GM06990 (cell line): ENCODE measurements at regions not wholly inside any gene's neighbourhood (a gene's known extent, or its start where the extent isn't known, plus 50 kb on each side); places are given as distances from the start of the nearest gene placed in this dataset.

Experiments
- DNase-seq: peaks from one replicate; pipeline ENCODE4 v3.0.0-alpha.2; 2011; ENCODE audit not compliant: insufficient read length; ENCODE audit errors: extremely low read depth
- H3K27me3 ChIP-seq: replicated peaks from 2 replicates; pipeline ENCODE4 v1.6.0; 2011; ENCODE audit warnings: low read length; ENCODE audit not compliant: control insufficient read depth, insufficient read depth
- H3K36me3 ChIP-seq: 2 replicates; pipeline ENCODE4 v1.5.1; 2011; ENCODE audit warnings: low read length; ENCODE audit not compliant: control insufficient read depth, insufficient read depth
- H3K4me3 ChIP-seq: replicated peaks from 2 replicates; pipeline ENCODE4 v1.5.1; 2011; ENCODE audit warnings: low read depth, mild to moderate bottlenecking, control low read depth, low read length
- CTCF ChIP-seq: IDR thresholded peaks from 2 replicates; pipeline ENCODE4 v1.5.1; 2011; ENCODE audit warnings: low read length, control low read depth, mild to moderate bottlenecking, inconsistent platforms; ENCODE audit not compliant: insufficient read depth, poor library complexity, severe bottlenecking

DNA sequence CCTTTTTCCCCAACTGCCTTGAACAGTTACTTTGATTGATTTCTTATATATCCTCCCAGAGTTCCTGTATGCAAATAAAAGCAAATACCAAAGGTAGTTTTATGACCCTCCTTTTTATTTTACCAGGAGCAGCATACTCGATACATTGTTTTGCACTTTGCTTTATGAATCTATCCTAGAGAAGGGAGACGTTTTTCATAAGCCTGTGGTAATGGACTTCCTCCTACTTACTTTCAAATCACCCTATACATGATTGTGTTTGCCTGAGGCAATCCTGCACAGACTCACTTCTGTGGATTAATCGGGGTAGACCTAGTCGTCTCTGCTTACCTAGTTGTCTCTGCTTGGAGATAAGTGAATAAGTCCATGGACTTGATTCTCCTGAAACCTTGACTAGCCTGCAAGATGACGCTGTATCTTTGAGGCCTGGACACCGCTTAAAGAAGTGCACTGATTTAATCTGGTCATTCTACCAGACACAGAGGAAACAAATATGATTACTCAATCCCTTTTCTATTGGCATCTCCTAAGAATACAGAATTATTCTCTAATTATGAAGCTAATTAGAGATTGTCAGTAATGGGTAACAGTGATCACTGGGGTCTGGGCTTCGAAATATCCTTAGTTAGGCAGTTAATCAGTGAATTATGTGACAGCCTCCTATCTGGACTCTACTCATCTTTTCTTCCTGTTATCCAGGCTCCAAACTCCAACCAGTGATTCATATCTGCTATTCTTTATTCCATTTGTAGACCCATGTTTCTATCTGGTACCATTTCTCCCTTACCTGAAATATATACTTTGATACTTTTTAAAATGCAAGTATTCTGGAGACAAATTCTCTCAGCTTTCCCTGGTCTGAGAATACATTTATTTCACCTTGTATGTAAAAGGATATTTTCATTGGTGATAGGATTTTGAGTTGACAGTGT, 447.4 kb upstream of the TRIB2 start:
- Histone ChIP-seq H3K4me3 (no peak overlapping the region), H3K27me3 (no peaks in the 10 kb centered on the region)
- no peak for TF ChIP-seq CTCF

GRCh38 chr2:12270876-12271588, 445.7 kb upstream of the TRIB2 start:
- no peaks in the 10 kb centered on the region for H3K36me3 ChIP-seq
- DNase-seq = no peak
- H3K4me3 ChIP-seq = no peak overlapping the region
- no peak for TF ChIP-seq CTCF
- H3K27me3 ChIP-seq = no peaks in the 10 kb centered on the region

More for the DNA sequence above, 447.4 kb upstream of the TRIB2 start:
- DNase-seq = no peak
- H3K36me3 ChIP-seq = no peaks in the 10 kb centered on the region

DNA sequence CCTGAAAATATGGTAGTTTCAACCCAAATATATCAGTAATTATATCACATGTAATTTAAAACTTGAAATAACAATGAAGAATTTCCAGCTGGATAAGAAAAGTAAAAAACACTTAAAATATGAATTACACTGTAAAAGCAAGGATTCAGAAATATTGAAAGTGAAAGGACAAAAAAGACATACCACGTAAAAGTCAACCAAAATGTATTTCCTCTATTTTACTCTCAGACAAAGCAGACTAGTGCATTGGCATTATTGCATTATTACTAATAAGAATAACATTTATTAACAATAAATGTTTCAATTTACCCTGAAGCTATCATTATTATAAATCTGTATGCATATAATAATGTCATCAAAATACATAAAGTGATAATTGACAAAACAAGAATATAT, 445.1 kb upstream of the TRIB2 start:
- H3K4me3 ChIP-seq = no peak overlapping the region
- no peaks in the 10 kb centered on the region for H3K27me3 ChIP-seq
- DNase-seq = no peak
- no peak for TF ChIP-seq CTCF
- no peaks in the 10 kb centered on the region for H3K36me3 ChIP-seq

DNA sequence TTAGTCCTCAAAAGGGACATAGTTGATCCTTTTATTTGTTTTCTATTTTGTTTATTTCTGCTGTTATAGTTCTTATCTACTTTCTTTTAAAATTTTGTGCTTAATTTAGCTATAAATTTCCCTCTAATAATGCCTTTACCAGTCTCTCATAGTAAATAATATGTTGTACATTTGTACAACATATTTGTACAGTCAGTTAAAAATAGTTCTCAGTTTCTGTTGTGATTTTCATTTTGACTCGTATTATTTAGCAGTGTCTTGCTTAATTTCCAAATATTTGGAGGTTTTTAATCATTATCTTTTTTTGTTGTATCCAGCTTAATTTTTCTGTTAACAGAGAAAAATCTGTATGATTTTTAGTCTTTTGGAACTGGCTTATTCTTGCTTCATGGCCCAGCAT, 443.6 kb upstream of the TRIB2 start:
- no peak for TF ChIP-seq CTCF
- DNase-seq = no peak
- Histone ChIP-seq H3K27me3 (no peaks in the 10 kb centered on the region), H3K4me3 (no peak overlapping the region), H3K36me3 (no peaks in the 10 kb centered on the region)

- Histone ChIP-seq H3K36me3 (no peaks in the 10 kb centered on the region), H3K4me3 (no peak overlapping the region), H3K27me3 (no peaks in the 10 kb centered on the region)
- no peak for DNase-seq
- no peak for TF ChIP-seq CTCF
Measured at GRCh38 chr2:12274591-12274990, 442.1 kb upstream of the TRIB2 start.
